ENCODE measurements at regions not wholly inside any gene's neighbourhood (a gene's known extent, or its start where the extent isn't known, plus 50 kb on each side); places are given as distances from the start of the nearest gene placed in this dataset.
A peak's percentile ranks its signal among the peaks of the same experiment; 100 is the strongest.
"Not testable (repeated sequence)": the region's sequence is repeated elsewhere in the genome, so short reads cannot be mapped to it uniquely, and the experiment has no call there.

GRCh38 chr1:222223010-222223409 is 324.9 kb downstream of the HHIPL2 start:
- DNase-seq = no peak
- intact Hi-C loops (cut with DNase I) = no loop called here
- ATAC-seq (ENCODE audit: poor library complexity) = no peak

DNA sequence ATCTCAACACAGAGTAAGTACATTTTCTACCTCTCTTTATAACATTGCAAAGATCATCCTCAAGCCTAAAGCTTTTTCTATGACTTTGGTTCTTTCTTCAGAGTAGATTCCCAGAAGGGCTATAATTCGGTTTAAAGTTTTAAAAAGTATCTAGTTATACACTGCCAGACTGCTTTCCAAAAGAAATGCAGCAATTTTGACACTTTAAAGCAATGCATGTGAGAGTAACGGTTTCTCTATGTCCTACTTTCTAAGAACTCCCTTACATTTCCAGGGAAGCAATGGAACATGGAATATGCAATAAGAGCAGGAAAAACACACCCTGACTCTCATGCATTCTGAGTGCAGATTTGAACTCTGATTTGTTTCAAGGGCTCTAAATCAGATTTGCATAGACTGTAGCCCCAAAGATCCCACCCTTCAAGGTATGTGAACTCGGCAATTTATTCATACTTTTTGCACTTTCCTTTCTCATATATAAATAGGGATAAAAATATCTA is 331.6 kb downstream of the HHIPL2 start:
- ATAC-seq (ENCODE audit: poor library complexity) (no peak), DNase-seq (no peak)
- intact Hi-C loops (cut with DNase I) = no loop called here

DNA sequence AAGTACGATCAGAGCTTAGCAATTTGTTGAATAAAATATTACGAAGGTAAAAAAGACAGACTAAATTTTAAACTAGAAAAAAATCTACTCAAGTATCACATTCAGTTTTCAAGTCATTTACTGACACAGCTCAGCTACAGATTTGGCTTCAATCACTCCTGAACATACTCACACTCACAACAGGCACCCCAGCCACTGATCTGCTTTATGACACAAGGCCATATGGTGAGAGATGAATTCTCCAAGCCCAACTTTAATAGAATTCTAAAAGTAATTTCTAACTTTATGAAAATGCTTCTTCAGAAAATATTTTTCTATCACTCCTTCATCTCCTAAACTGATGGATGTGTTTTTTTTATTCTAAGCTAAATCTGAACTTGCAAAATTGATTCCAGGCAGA is 337.1 kb downstream of the HHIPL2 start:
- intact Hi-C loops (cut with DNase I) = no loop called here
- ATAC-seq (ENCODE audit: poor library complexity) (no peak), DNase-seq (no peak)

DNA sequence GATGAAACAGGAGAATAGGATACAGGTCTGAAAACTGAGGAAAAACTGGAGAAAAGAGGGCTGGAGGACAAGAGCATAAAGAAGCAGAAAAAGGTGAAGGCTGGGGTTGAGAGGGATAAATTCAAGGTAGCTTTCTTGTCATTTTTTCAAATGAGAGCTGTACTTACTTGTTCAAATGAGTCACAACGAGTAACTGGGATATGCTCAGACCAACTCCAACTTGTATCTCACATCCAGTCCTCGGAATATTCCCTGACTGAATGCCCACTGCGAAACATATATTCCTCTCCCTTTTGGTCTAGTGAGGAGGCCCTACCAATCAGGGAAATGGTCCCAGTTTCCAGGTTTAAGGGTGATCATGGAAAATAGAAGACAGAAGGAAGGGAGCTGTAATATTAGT is 343.4 kb downstream of the HHIPL2 start:
- intact Hi-C loops (cut with DNase I) = no loop called here
- no peak for ATAC-seq (ENCODE audit: poor library complexity)

GRCh38 chr1:222202831-222203230 is 345.1 kb downstream of the HHIPL2 start:
- intact Hi-C loops (cut with DNase I) = no loop called here
- no peak for ATAC-seq (ENCODE audit: poor library complexity)
- DNase-seq = no peak

More for the DNA sequence above, 343.4 kb downstream of the HHIPL2 start:
- DNase-seq = no peak

GRCh38 chr1:222196736-222197135 is 351.2 kb downstream of the HHIPL2 start:
- ATAC-seq (ENCODE audit: poor library complexity) = no peak
- intact Hi-C loops (cut with DNase I) = no loop called here
- DNase-seq = no peak

DNA sequence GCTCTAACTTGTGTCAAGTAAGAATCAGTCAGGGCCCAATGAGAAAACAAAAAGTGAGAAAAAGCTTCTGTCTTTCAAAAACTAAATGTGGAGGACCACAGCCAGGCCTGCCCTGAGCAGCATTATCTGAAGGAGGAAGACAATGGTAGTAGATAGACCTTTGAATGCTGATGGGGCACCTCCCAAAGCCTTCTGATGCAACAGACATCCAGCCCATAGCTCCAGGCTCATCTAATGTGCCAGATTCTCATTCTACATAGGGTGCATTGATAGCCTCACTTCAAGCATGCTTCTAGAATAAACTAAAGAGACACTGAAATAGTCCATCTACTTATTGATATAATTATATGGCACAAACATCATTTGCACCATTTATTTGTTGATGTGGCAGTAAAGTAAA is 351.6 kb downstream of the HHIPL2 start:
- no peak for DNase-seq
- intact Hi-C loops (cut with DNase I) = no loop called here
- ATAC-seq (ENCODE audit: poor library complexity) = no peak

DNA sequence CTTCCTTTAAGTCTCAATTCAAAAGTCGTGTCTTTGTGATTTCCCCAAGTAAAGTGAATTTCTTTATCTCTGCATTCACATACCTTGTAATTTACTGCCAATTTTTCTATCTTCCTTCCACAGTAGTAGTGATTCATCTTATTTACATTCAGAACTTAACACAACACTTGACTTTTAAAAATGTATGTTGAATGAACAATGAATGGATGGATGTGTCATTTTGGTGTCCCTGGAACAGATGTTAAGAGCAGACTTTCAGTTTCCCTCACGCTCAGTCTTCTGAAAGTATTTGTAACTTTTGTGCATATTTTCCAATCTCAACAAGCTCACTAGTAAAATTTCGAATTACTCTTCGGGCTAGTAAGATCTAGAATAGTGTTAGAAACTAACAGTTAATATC is 352.0 kb downstream of the HHIPL2 start:
- intact Hi-C loops (cut with DNase I) = no loop called here
- no peak for DNase-seq
- no peak for ATAC-seq (ENCODE audit: poor library complexity)

DNA sequence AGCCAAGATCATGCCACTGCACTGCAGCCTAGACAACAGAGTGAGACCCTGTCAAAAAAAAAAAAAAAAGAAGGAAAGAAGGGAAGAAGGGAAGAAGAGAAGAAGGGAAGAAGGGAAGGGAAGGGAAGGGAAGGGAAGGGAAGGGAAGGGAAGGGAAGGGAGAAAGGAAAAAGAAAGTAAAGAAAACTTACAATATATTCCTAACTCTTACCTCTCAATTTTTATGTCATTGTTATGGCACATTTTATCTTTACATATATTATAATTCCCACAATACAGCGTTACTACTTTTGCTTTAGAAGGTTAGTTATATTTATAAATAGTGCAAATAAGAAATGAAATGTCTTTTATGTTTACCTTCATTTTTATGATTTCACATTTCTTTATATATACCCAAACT is 358.7 kb downstream of the HHIPL2 start:
- no peak for DNase-seq
- intact Hi-C loops (cut with DNase I) = no loop called here
- ATAC-seq (ENCODE audit: poor library complexity) = no peak

GRCh38 chr1:222187566-222188332 is 360.2 kb downstream of the HHIPL2 start:
- no peak for DNase-seq
- intact Hi-C loops (cut with DNase I) = no loop called here
- no peak for ATAC-seq (ENCODE audit: poor library complexity)

DNA sequence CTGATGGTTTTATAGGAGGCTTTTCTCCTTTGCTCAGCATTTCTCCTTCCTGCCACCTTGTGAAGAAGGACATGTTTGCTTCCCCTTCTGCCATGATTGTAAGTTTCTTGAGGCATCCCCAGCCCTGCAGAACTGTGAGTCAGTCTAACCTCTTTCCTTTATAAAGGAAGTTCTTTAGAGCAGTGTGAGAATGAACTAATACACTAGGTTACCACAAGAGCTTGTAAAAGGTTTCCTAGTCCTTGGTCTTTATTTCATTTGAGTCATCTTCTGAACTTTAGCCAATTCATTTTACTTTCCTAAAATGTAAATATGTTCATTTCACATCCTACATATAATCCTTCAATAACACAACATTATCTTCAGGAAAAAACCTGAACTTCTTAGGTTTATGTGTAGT is 365.3 kb downstream of the HHIPL2 start:
- DNase-seq = no peak
- no peak for ATAC-seq (ENCODE audit: poor library complexity)
- intact Hi-C loops (cut with DNase I) = no loop called here

- intact Hi-C loops (cut with DNase I) = no loop called here
- no peak for ATAC-seq (ENCODE audit: poor library complexity)
- no peak for DNase-seq
Observed at GRCh38 chr1:222181191-222181590, 366.7 kb downstream of the HHIPL2 start.

GRCh38 chr1:222177496-222177895 is 370.4 kb downstream of the HHIPL2 start:
- not testable (repeated sequence) for ATAC-seq (ENCODE audit: poor library complexity); DNase-seq
- intact Hi-C loops (cut with DNase I) = loop anchor here (10.0 kb wide), 1 partner anchor 703 kb away; no protein-coding TSS in a partner anchor

- intact Hi-C loops (cut with DNase I) = loop anchor here (10.0 kb wide), 1 partner anchor 696 kb away; no protein-coding TSS in a partner anchor
- ATAC-seq (ENCODE audit: poor library complexity) = peak; percentile 61
Observed at GRCh38 chr1:222171005-222171404, 376.9 kb downstream of the HHIPL2 start.

GRCh38 chr1:222168621-222169020 is 379.3 kb downstream of the HHIPL2 start:
- no peak for ATAC-seq (ENCODE audit: poor library complexity)
- intact Hi-C loops (cut with DNase I) = no loop called here

More at GRCh38 chr1:222171005-222171404, 376.9 kb downstream of the HHIPL2 start:
- no peak for DNase-seq

DNA sequence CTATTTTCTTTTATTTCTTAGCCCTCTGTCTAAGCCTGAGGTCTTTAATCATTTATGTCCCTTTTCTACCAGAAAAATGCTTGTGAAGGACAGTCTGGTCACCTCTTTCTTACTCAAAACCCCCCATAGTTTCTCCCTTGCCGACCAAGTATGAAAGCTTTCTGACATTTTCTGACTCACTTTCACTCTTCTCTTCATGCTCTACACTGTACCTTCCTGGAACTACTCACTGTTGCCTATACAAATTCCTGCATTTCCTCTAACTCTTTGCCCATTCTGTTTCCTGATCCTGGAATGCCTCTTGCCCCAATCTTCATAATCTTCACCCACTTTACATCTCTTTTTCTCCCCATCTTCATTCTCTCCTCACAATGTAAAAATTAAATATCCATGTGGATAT is 380.0 kb downstream of the HHIPL2 start:
- intact Hi-C loops (cut with DNase I) = no loop called here
- no peak for DNase-seq
- no peak for ATAC-seq (ENCODE audit: poor library complexity)

More at GRCh38 chr1:222168621-222169020, 379.3 kb downstream of the HHIPL2 start:
- no peak for DNase-seq

- ATAC-seq (ENCODE audit: poor library complexity) = peak; percentile 34
- no peak for DNase-seq
- intact Hi-C loops (cut with DNase I) = no loop called here
Observed at GRCh38 chr1:222167111-222167510, 380.8 kb downstream of the HHIPL2 start.

DNA sequence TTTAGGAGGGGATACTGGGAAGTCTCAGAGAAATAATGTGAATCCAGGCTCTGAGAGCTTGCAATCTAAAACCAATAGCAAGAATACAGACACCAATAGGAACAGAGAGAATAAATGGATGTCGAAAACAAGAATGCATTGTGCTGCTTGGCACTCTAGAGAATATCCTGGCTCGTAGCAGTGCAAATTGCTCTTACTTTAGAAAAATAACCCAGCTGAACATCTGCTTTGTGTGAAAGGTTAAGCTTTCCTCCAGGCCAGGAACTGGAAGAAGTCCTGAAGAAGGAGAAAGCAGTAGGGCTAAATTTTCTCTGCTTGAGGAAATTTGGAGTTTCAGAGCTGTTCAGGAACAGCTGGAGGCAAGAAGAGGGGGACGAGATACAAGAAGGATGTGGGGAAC is 382.3 kb downstream of the HHIPL2 start:
- no peak for DNase-seq
- peak; percentile 73 for ATAC-seq (ENCODE audit: poor library complexity)
- intact Hi-C loops (cut with DNase I) = no loop called here

- intact Hi-C loops (cut with DNase I) = no loop called here
- DNase-seq (no peak), ATAC-seq (ENCODE audit: poor library complexity) (no peak)
Observed at GRCh38 chr1:222163895-222164294, 384.0 kb downstream of the HHIPL2 start.

DNA sequence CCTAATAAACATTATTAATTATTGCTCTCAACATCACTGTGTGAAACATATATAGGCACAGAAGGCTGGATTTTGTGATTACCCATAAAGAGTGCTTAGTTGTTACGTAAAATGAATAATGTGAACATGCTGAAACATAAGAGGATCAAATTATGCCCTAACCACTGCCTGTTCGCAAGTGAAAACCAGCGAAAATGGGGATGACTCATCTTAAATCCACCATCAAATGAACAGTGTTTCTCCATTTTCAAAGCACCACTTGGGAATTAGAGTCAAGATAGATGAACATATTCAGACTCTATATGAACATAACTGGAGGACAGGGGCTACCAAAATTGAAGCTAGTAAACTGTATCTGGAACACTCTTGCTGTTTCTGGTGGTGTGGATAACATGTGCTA is 386.2 kb downstream of the HHIPL2 start:
- no peak for ATAC-seq (ENCODE audit: poor library complexity)
- no peak for DNase-seq
- intact Hi-C loops (cut with DNase I) = no loop called here

GRCh38 chr1:222157612-222158011 is 390.3 kb downstream of the HHIPL2 start:
- intact Hi-C loops (cut with DNase I) = no loop called here
- ATAC-seq (ENCODE audit: poor library complexity) = no peak

More at GRCh38 chr1:222157612-222158011, 390.3 kb downstream of the HHIPL2 start:
- no peak for DNase-seq
